NCI-H2227 (cell line): ENCODE measurements at regions not wholly inside any gene's neighbourhood (a gene's known extent, or its start where the extent isn't known, plus 50 kb on each side); places are given as distances from the start of the nearest gene placed in this dataset.

Experiments used
- DNase-seq: peaks from one replicate; lab custom pipeline; 2025; ENCODE audit not compliant: unreplicated experiment; lab: John Stamatoyannopoulos, UW

GRCh38 chr2:136407117-136407951 lies 289.4 kb upstream of the CXCR4 start:
- DNase-seq = peak; percentile 81

- DNase-seq = no peak
Measured at GRCh38 chr2:136404925-136405324, 287.0 kb upstream of the CXCR4 start.

- DNase-seq = no peak
Measured at GRCh38 chr2:136404176-136404575, 286.2 kb upstream of the CXCR4 start.

- DNase-seq = no peak
Measured at GRCh38 chr2:136402281-136402680, 284.3 kb upstream of the CXCR4 start.

- DNase-seq = no peak
Measured at GRCh38 chr2:136399667-136400289, 281.8 kb upstream of the CXCR4 start.

- DNase-seq = no peak
Measured at GRCh38 chr2:136395582-136395981, 277.6 kb upstream of the CXCR4 start.

- DNase-seq = no peak
Measured at GRCh38 chr2:136394136-136395060, 276.4 kb upstream of the CXCR4 start.

- no peak for DNase-seq
Measured at GRCh38 chr2:136393514-136393913, 275.6 kb upstream of the CXCR4 start.

- DNase-seq = no peak
Measured at GRCh38 chr2:136392897-136393505, 275.1 kb upstream of the CXCR4 start.

- no peak for DNase-seq
Measured at GRCh38 chr2:136389809-136390208, 271.9 kb upstream of the CXCR4 start.

GRCh38 chr2:136386046-136386445 lies 268.1 kb upstream of the CXCR4 start:
- DNase-seq = no peak

- DNase-seq = peak; percentile 73
Measured at GRCh38 chr2:136384531-136385303, 266.8 kb upstream of the CXCR4 start.

GRCh38 chr2:136383167-136383566 lies 265.2 kb upstream of the CXCR4 start:
- no peak for DNase-seq

- DNase-seq = no peak
Measured at GRCh38 chr2:136381722-136382633, 264.0 kb upstream of the CXCR4 start.

- DNase-seq = no peak
Measured at GRCh38 chr2:136381245-136381644, 263.3 kb upstream of the CXCR4 start.

GRCh38 chr2:136378712-136379595 lies 261.0 kb upstream of the CXCR4 start:
- DNase-seq = peak; percentile 77

- DNase-seq = no peak
Measured at GRCh38 chr2:136377423-136378382, 259.8 kb upstream of the CXCR4 start.
